C4-2B (cell line): ENCODE measurements at regions not wholly inside any gene's neighbourhood (a gene's known extent, or its start where the extent isn't known, plus 50 kb on each side); places are given as distances from the start of the nearest gene placed in this dataset.

Experiments used
- ZFX ChIP-seq: fragments of 450-650 bp; IDR thresholded peaks from 2 replicates; pipeline ENCODE4 v1.6.1; 2017
- TF ChIP-seq, protein P1 (sequence below): fragments of 450-650 bp; conservative IDR thresholded peaks from 2 replicates; pipeline ENCODE4 v1.5.1; 2017; ENCODE audit warnings: mild to moderate bottlenecking

- TF ChIP-seq, protein P1, sequence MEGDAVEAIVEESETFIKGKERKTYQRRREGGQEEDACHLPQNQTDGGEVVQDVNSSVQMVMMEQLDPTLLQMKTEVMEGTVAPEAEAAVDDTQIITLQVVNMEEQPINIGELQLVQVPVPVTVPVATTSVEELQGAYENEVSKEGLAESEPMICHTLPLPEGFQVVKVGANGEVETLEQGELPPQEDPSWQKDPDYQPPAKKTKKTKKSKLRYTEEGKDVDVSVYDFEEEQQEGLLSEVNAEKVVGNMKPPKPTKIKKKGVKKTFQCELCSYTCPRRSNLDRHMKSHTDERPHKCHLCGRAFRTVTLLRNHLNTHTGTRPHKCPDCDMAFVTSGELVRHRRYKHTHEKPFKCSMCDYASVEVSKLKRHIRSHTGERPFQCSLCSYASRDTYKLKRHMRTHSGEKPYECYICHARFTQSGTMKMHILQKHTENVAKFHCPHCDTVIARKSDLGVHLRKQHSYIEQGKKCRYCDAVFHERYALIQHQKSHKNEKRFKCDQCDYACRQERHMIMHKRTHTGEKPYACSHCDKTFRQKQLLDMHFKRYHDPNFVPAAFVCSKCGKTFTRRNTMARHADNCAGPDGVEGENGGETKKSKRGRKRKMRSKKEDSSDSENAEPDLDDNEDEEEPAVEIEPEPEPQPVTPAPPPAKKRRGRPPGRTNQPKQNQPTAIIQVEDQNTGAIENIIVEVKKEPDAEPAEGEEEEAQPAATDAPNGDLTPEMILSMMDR = no peak
- no peak for TF ChIP-seq ZFX
These were observed 384.7 kb upstream of the LCORL start for GRCh38 chr4:18406264-18406663.
